ENCODE measurements at regions not wholly inside any gene's neighbourhood (a gene's known extent, or its start where the extent isn't known, plus 50 kb on each side); places are given as distances from the start of the nearest gene placed in this dataset.

- TF ChIP-seq CTCF (IDR thresholded peaks at IDR 0.05 in 2 of 3, conservative IDR thresholded peaks at IDR 0.05 in 1 of 3; ENCODE audit: borderline replicate concordance in 1 of 3, insufficient read depth in 1 of 3, low read depth in 2 of 3, low read length in 2 of 3) (no peak), REST (IDR thresholded peaks at IDR 0.05; ENCODE audit: low read depth) (no peak), MAX (IDR thresholded peaks at IDR 0.05) (no peak), EZH2 (IDR thresholded peaks at IDR 0.05) (no peak), ATF3 (IDR thresholded peaks at IDR 0.05) (no peak)
Measured at GRCh38 chrX:64662876-64663275, 267.6 kb upstream of the MTMR8 start.
